Hepatocyte (in vitro differentiated cells): ENCODE measurements at regions not wholly inside any gene's neighbourhood (a gene's known extent, or its start where the extent isn't known, plus 50 kb on each side); places are given as distances from the start of the nearest gene placed in this dataset.
A peak's percentile ranks its signal among the peaks of the same experiment; 100 is the strongest.

Experiments used
- DNase-seq: peaks from one replicate; pipeline ENCODE4 v3.0.0-alpha.2; 2016; ENCODE audit warnings: low spot score
- H2AFZ ChIP-seq: fragments of 200-600 bp; sonication (generic); 2 replicates; pipeline ENCODE4 v1.6.0; 2016; ENCODE audit warnings: antibody characterized with exemption, mild to moderate bottlenecking
- H3K27ac ChIP-seq: fragments of 200-600 bp; sonication (generic); 2 replicates; pipeline ENCODE4 v1.5.1; 2016; ENCODE audit warnings: mild to moderate bottlenecking
- H3K27me3 ChIP-seq: fragments of 200-600 bp; sonication (generic); 2 replicates; pipeline ENCODE4 v1.6.1; 2016
- H3K36me3 ChIP-seq: fragments of 200-600 bp; sonication (generic); replicated peaks from 2 replicates; pipeline ENCODE4 v1.5.1; 2016; ENCODE audit warnings: low read depth; ENCODE audit not compliant: insufficient read depth
- H3K4me1 ChIP-seq: fragments of 200-600 bp; sonication (generic); 2 replicates; pipeline ENCODE4 v1.5.1; 2016; ENCODE audit warnings: mild to moderate bottlenecking, moderate library complexity; ENCODE audit not compliant: insufficient read depth
- H3K4me2 ChIP-seq: fragments of 200-600 bp; sonication (generic); 2 replicates; pipeline ENCODE4 v1.6.0; 2016
- H3K4me3 ChIP-seq: fragments of 200-600 bp; sonication (generic); 2 replicates; pipeline ENCODE4 v1.5.1; 2016; ENCODE audit warnings: mild to moderate bottlenecking
- H3K79me2 ChIP-seq: fragments of 200-600 bp; sonication (generic); 2 replicates; pipeline ENCODE4 v1.6.0; 2017; ENCODE audit warnings: mild to moderate bottlenecking
- H3K9me2 ChIP-seq: fragments of 200-600 bp; sonication (generic); replicated peaks from 2 replicates; pipeline ENCODE4 v1.6.0; 2017; ENCODE audit warnings: mild to moderate bottlenecking; ENCODE audit not compliant: insufficient read depth
- H3K9me3 ChIP-seq: fragments of 200-600 bp; sonication (generic); 2 replicates; pipeline ENCODE4 v1.5.1; 2016; ENCODE audit warnings: low read depth, mild to moderate bottlenecking
- H4K20me1 ChIP-seq: fragments of 200-600 bp; sonication (generic); 2 replicates; pipeline ENCODE4 v1.6.0; 2016; ENCODE audit warnings: mild to moderate bottlenecking; ENCODE audit not compliant: insufficient read depth, poor library complexity, severe bottlenecking
- CTCF ChIP-seq: fragments of 200-600 bp; sonication (generic); IDR thresholded peaks from 2 replicates; pipeline ENCODE4 v1.5.1; 2016; ENCODE audit warnings: antibody characterized with exemption, mild to moderate bottlenecking; ENCODE audit not compliant: poor library complexity
- EZH2 ChIP-seq: fragments of 200-600 bp; sonication (generic); IDR thresholded peaks from 2 replicates; pipeline ENCODE4 v1.6.1; 2016; ENCODE audit warnings: antibody characterized with exemption, mild to moderate bottlenecking, borderline replicate concordance
- EZH2phosphoT487 ChIP-seq: fragments of 200-600 bp; sonication (generic); IDR thresholded peaks from one replicate; pipeline ENCODE4 v1.6.1; 2018; ENCODE audit warnings: antibody characterized with exemption, mild to moderate bottlenecking, low read depth, moderate library complexity; ENCODE audit not compliant: unreplicated experiment, severe bottlenecking
- WGBS: methylation state at CpG from one replicate; pipeline ENCODE4 v1.1.6; 2016; ENCODE audit warnings: low lambda C conversion rate; ENCODE audit errors: missing lambda C conversion rate; 5-methylcytosine and 5-hydroxymethylcytosine counted together

- Histone ChIP-seq H3K9me2 (no peaks in the 10 kb centered on the region), H3K9me3 (no peaks in the 10 kb centered on the region), H3K79me2 (no peaks in the 10 kb centered on the region), H3K4me2 (no peak overlapping the region), H3K36me3 (no peaks in the 10 kb centered on the region), H4K20me1 (no peaks in the 10 kb centered on the region), H3K4me1 (no peaks in the 10 kb centered on the region), H3K27ac (no peak overlapping the region), H3K27me3 (no peaks in the 10 kb centered on the region), H2AFZ (no peak overlapping the region), H3K4me3 (no peak overlapping the region)
- TF ChIP-seq CTCF (no peak), EZH2phosphoT487 (no peak), EZH2 (no peak)
- 97% methylated on average over 1 of the region's 1 CpG for WGBS
- DNase-seq, result no peak
Measured at GRCh38 chr5:33319841-33320240, 120.9 kb upstream of the TARS1 start.

- Histone ChIP-seq H3K27me3 (no peaks in the 10 kb centered on the region), H3K9me2 (no peaks in the 10 kb centered on the region), H4K20me1 (no peaks in the 10 kb centered on the region), H3K9me3 (no peaks in the 10 kb centered on the region), H3K36me3 (no peaks in the 10 kb centered on the region), H3K4me1 (no peaks in the 10 kb centered on the region), H3K4me2 (no peak overlapping the region), H3K27ac (no peak overlapping the region), H3K4me3 (no peak overlapping the region), H2AFZ (no peak overlapping the region), H3K79me2 (no peaks in the 10 kb centered on the region)
- TF ChIP-seq EZH2 (no peak), CTCF (no peak), EZH2phosphoT487 (no peak)
- WGBS, result 71% methylated on average over 1 of the region's 1 CpG
- DNase-seq, result peak; percentile 16
Measured at GRCh38 chr5:33321026-33321425, 119.7 kb upstream of the TARS1 start.

- H3K9me3 ChIP-seq, result no peaks in the 10 kb centered on the region
- H4K20me1 ChIP-seq, result no peaks in the 10 kb centered on the region
- no peaks in the 10 kb centered on the region for H3K27me3 ChIP-seq
- no peaks in the 10 kb centered on the region for H3K79me2 ChIP-seq
- no peak overlapping the region for H3K4me2 ChIP-seq
- no peak overlapping the region for H3K4me3 ChIP-seq
- no peak for DNase-seq
- H3K4me1 ChIP-seq, result no peaks in the 10 kb centered on the region
- H3K9me2 ChIP-seq, result no peaks in the 10 kb centered on the region
- 96% methylated on average over 4 of the region's 4 CpGs for WGBS
- H3K27ac ChIP-seq, result no peak overlapping the region
- H2AFZ ChIP-seq, result no peak overlapping the region
- no peaks in the 10 kb centered on the region for H3K36me3 ChIP-seq
- TF ChIP-seq EZH2 (no peak), CTCF (no peak), EZH2phosphoT487 (no peak)
Measured at GRCh38 chr5:33322632-33323031, 118.1 kb upstream of the TARS1 start.

GRCh38 chr5:33324667-33325307 is 116.0 kb upstream of the TARS1 start:
- Histone ChIP-seq H3K36me3 (no peaks in the 10 kb centered on the region), H4K20me1 (no peaks in the 10 kb centered on the region), H3K27ac (no peak overlapping the region), H2AFZ (no peak overlapping the region), H3K4me3 (no peak overlapping the region), H3K27me3 (no peaks in the 10 kb centered on the region), H3K9me3 (no peaks in the 10 kb centered on the region), H3K4me2 (no peak overlapping the region), H3K79me2 (no peaks in the 10 kb centered on the region), H3K9me2 (no peaks in the 10 kb centered on the region), H3K4me1 (no peaks in the 10 kb centered on the region)
- TF ChIP-seq EZH2phosphoT487, result no peak
- TF ChIP-seq CTCF, result no peak
- no peak for TF ChIP-seq EZH2
- no peak for DNase-seq
- whole genome bisulfite sequencing, result 79% methylated on average over 2 of the region's 2 CpGs
